DMS 273 (cell line): ENCODE measurements at regions not wholly inside any gene's neighbourhood (a gene's known extent, or its start where the extent isn't known, plus 50 kb on each side); places are given as distances from the start of the nearest gene placed in this dataset.
"Not testable (repeated sequence)": the region's sequence is repeated elsewhere in the genome, so short reads cannot be mapped to it uniquely, and the experiment has no call there.

ENCODE experiments used
- DNase-seq: peaks from one replicate; lab custom pipeline; 2025; ENCODE audit not compliant: unreplicated experiment; lab: John Stamatoyannopoulos, UW

- DNase-seq = peak; percentile 58
Observed at GRCh38 chr1:58932859-58933598, 149.2 kb upstream of the JUN start.

GRCh38 chr1:58933599-58933926, 149.7 kb upstream of the JUN start:
- DNase-seq = peak; percentile 12

- no peak for DNase-seq
Observed at GRCh38 chr1:58934706-58935105, 150.9 kb upstream of the JUN start.

- DNase-seq = no peak
Observed at GRCh38 chr1:58936973-58937372, 153.1 kb upstream of the JUN start.

GRCh38 chr1:58939146-58939545, 155.3 kb upstream of the JUN start:
- DNase-seq = no peak

GRCh38 chr1:58939666-58940370, 156.0 kb upstream of the JUN start:
- DNase-seq = no peak

- no peak for DNase-seq
Observed at GRCh38 chr1:58941471-58942289, 157.8 kb upstream of the JUN start.

- DNase-seq = no peak
Observed at GRCh38 chr1:58942759-58943191, 158.9 kb upstream of the JUN start.

- DNase-seq = no peak
Observed at GRCh38 chr1:58943776-58944175, 159.9 kb upstream of the JUN start.

GRCh38 chr1:58944439-58944838, 160.6 kb upstream of the JUN start:
- DNase-seq = no peak

- DNase-seq = no peak
Observed at GRCh38 chr1:58946390-58946789, 162.5 kb upstream of the JUN start.

GRCh38 chr1:58948671-58949070, 164.8 kb upstream of the JUN start:
- no peak for DNase-seq

- DNase-seq = no peak
Observed at GRCh38 chr1:58949551-58950220, 165.8 kb upstream of the JUN start.

GRCh38 chr1:58950897-58951296, 167.1 kb upstream of the JUN start:
- no peak for DNase-seq

- DNase-seq = not testable (repeated sequence)
Observed at GRCh38 chr1:58953951-58954350, 170.1 kb upstream of the JUN start.

- not testable (repeated sequence) for DNase-seq
Observed at GRCh38 chr1:58963287-58963686, 179.4 kb upstream of the JUN start.

- no peak for DNase-seq
Observed at GRCh38 chr1:58964428-58964827, 180.6 kb upstream of the JUN start.

GRCh38 chr1:58964880-58965279, 181.0 kb upstream of the JUN start:
- no peak for DNase-seq

- no peak for DNase-seq
Observed at GRCh38 chr1:58966103-58966916, 182.5 kb upstream of the JUN start.

GRCh38 chr1:58966917-58967740, 183.3 kb upstream of the JUN start:
- peak; percentile 31 for DNase-seq
